GM12878 (cell line): ENCODE measurements at regions not wholly inside any gene's neighbourhood (a gene's known extent, or its start where the extent isn't known, plus 50 kb on each side); places are given as distances from the start of the nearest gene placed in this dataset.

ENCODE experiments used
- ATAC-seq: fragments of 200-7000 bp; cut with Tn5 transposase; 3 replicates; pipeline ENCODE4 v1.9.1; 2020; ENCODE audit warnings: mild to moderate bottlenecking, moderate library complexity
- BruUV-seq: library from RNA; stranded (reverse); fragments of 400-500 nt; replicated peaks from 2 replicates; lab custom pipeline; 2021; lab: Mats Ljungman, UMichigan
- CTCF ChIA-PET: fragments of 300-600 bp; sonication (Branson Sonifier 250); formaldehyde crosslinking; extraction: SDS; loops from one replicate; lab custom pipeline; 2021; ENCODE audit warnings: inconsistent platforms; lab: Yijun Ruan, JAX
- POLR2A ChIA-PET: fragments of 350-600 bp; formaldehyde crosslinking; extraction: SDS; loops from one replicate; lab custom pipeline; 2021; ENCODE audit warnings: inconsistent platforms; lab: Charles Lee
- RAD21 ChIA-PET: fragments of 300-600 bp; sonication (Branson Sonifier 250); formaldehyde crosslinking; loops from one replicate; lab custom pipeline; 2023; ENCODE audit warnings: antibody characterized with exemption; ENCODE audit not compliant: unreplicated experiment; lab: Charles Lee
- SMC1A ChIA-PET: fragments of 300-600 bp; sonication (Branson Sonifier 250); formaldehyde crosslinking; loops from one replicate; lab custom pipeline; 2023; ENCODE audit not compliant: unreplicated experiment, uncharacterized antibody; lab: Charles Lee
- DNase-seq: peaks from one replicate; pipeline ENCODE4 v3.0.0-alpha.2; 2011; ENCODE audit warnings: low read depth, low spot score
- FAIRE-seq: peaks from 3 replicates; lab custom pipeline; 2011; peaks lifted over from hg19 to GRCh38; lab: Jason Lieb, UNC
- H2AFZ ChIP-seq: 2 replicates; pipeline ENCODE4 v1.6.0; 2011; ENCODE audit warnings: low read depth, low read length, control low read depth; ENCODE audit not compliant: control insufficient read depth
- H3K27ac ChIP-seq: 2 replicates; pipeline ENCODE4 v1.5.1; 2011; ENCODE audit warnings: control low read depth; ENCODE audit not compliant: control insufficient read depth, insufficient read depth
- H3K27me3 ChIP-seq, 2 experiments: replicated peaks in 1 of 2; 2 replicates each; pipeline versions ENCODE4 v1.6.0 to v1.6.1; 2011; ENCODE audit warnings: low read length in 1 of 2; ENCODE audit not compliant: control insufficient read depth in 2 of 2, insufficient read depth in 2 of 2
- H3K36me3 ChIP-seq, 2 experiments: 2 replicates each; pipeline ENCODE4 v1.5.1; 2011; ENCODE audit warnings: low read length in 1 of 2; ENCODE audit not compliant: control insufficient read depth in 2 of 2, insufficient read depth in 2 of 2
- H3K4me1 ChIP-seq: 2 replicates; pipeline ENCODE4 v1.6.1; 2011; ENCODE audit warnings: mild to moderate bottlenecking, low read length, moderate library complexity, mixed read lengths; ENCODE audit not compliant: control insufficient read depth, insufficient read depth
- H3K4me2 ChIP-seq: 2 replicates; pipeline ENCODE4 v1.6.0; 2011; ENCODE audit warnings: control low read depth; ENCODE audit not compliant: control insufficient read depth, insufficient read depth
- H3K4me3 ChIP-seq: fragments of 200-600 bp; sonication (generic); 2 replicates; pipeline ENCODE4 v1.5.1; 2016
- H3K79me2 ChIP-seq: 2 replicates; pipeline ENCODE4 v1.6.0; 2011; ENCODE audit warnings: low read length; ENCODE audit not compliant: control insufficient read depth, insufficient read depth
- H3K9ac ChIP-seq: 2 replicates; pipeline ENCODE4 v1.8.0; 2011; ENCODE audit warnings: low read length, control low read depth, mixed read lengths; ENCODE audit not compliant: control insufficient read depth, insufficient read depth
- H3K9me3 ChIP-seq: replicated peaks from 3 replicates; pipeline ENCODE4 v1.5.1; 2011; ENCODE audit warnings: mild to moderate bottlenecking, low read length; ENCODE audit not compliant: control insufficient read depth, insufficient read depth
- H4K20me1 ChIP-seq: 2 replicates; pipeline ENCODE4 v1.6.0; 2011; ENCODE audit not compliant: control insufficient read depth, insufficient read depth
- BCLAF1 ChIP-seq: fragments of 450-650 bp; IDR thresholded peaks from 2 replicates; pipeline ENCODE4 v1.6.1; 2017; ENCODE audit warnings: antibody characterized with exemption, mild to moderate bottlenecking, moderate library complexity
- FOXK2 ChIP-seq: fragments of 450-650 bp; IDR thresholded peaks from 2 replicates; pipeline ENCODE4 v1.6.1; 2017; ENCODE audit warnings: mild to moderate bottlenecking, moderate library complexity
- GATAD2B ChIP-seq: fragments of 450-650 bp; conservative IDR thresholded peaks from 2 replicates; pipeline ENCODE4 v1.6.1; 2017; ENCODE audit warnings: low read depth, mild to moderate bottlenecking, moderate library complexity
- HCFC1 ChIP-seq: fragments of 150-350 bp; IDR thresholded peaks from 2 replicates; pipeline ENCODE4 v1.6.1; 2014; ENCODE audit warnings: low read length
- LARP7 ChIP-seq: fragments of 450-650 bp; IDR thresholded peaks from 2 replicates; pipeline ENCODE4 v1.6.1; 2017; ENCODE audit warnings: mild to moderate bottlenecking
- PRDM15 ChIP-seq: fragments of 450-650 bp; formaldehyde crosslinking; IDR thresholded peaks from 2 replicates; pipeline ENCODE4 v1.4.0; 2020; ENCODE audit warnings: mild to moderate bottlenecking, moderate library complexity
- SIX5 ChIP-seq: IDR thresholded peaks from 2 replicates; pipeline ENCODE4 v1.6.1; 2011; ENCODE audit warnings: mild to moderate bottlenecking, low read depth, low read length, moderate library complexity; ENCODE audit not compliant: severe bottlenecking
- WGBS: methylation state at CpG from one replicate; pipeline ENCODE4 v1.1.6; 2016; ENCODE audit warnings: low lambda C conversion rate; ENCODE audit not compliant: insufficient replicate concordance, insufficient coverage; ENCODE audit errors: missing lambda C conversion rate; 5-methylcytosine and 5-hydroxymethylcytosine counted together
- in situ Hi-C: fragments of 300-500 bp; cut with MboI; formaldehyde crosslinking; loops from 9 replicates; pipeline ENCODE4 v1.14.3; 2018; ENCODE audit warnings: mixed read lengths
- intact Hi-C: fragments of 100-400 bp; cut with micrococcal nuclease; formaldehyde crosslinking; loops from one replicate; pipeline ENCODE4 v1.14.2; 2022; ENCODE audit not compliant: unreplicated experiment

- CTCF ChIA-PET = interaction anchor here (0.5 to 20.9 kb wide), 16 partner anchors 10 to 486 kb away, joined by 3 to 205 read pairs (median 4); no protein-coding TSS in a partner anchor
- 30% methylated on average over 7 of the region's 7 CpGs for WGBS
- POLR2A ChIA-PET = no interaction called here
Measured at GRCh38 chr7:142460402-142461117, 202.7 kb upstream of the PRSS58 start.

More at GRCh38 chr7:142460402-142461117, 202.7 kb upstream of the PRSS58 start:
- SMC1A ChIA-PET = interaction anchor here (1.1 to 1.3 kb wide), 3 partner anchors 13 to 23 kb away, joined by 3 to 5 read pairs (median 4); no protein-coding TSS in a partner anchor
- TF ChIP-seq PRDM15 = no peak
- no peak for TF ChIP-seq FOXK2
- no peak for TF ChIP-seq BCLAF1
- no peak for TF ChIP-seq SIX5
- no peak for TF ChIP-seq GATAD2B
- TF ChIP-seq LARP7 = no peak
- no peak for TF ChIP-seq HCFC1
- no peak for FAIRE-seq
- Histone ChIP-seq H2AFZ (no peak overlapping the region), H3K4me2 (no peak overlapping the region), H3K4me1 (no peaks in the 10 kb centered on the region), H3K9me3 (no peaks in the 10 kb centered on the region), H4K20me1 (no peaks in the 10 kb centered on the region), H3K9ac (no peak overlapping the region), H3K27ac (no peak overlapping the region), H3K4me3 (no peak overlapping the region), H3K27me3 (peaks cover 0 to 2% of the 10 kb centered on the region in 2 experiments; a peak in 1 of 4 replicates), H3K36me3 (no peaks in the 10 kb centered on the region), H3K79me2 (no peaks in the 10 kb centered on the region)
- no peak for DNase-seq
- ATAC-seq = no peak
- RAD21 ChIA-PET = interaction anchor here (0.7 to 1.5 kb wide), 2 partner anchors 18 to 55 kb away, joined by 3 read pairs; no protein-coding TSS in a partner anchor
- intact Hi-C loops (loop anchor here (1.0 kb wide), 1 partner anchor 23 kb away; no protein-coding TSS in a partner anchor), in situ Hi-C loops (no loop called here)
- no TSS peak for BruUV-seq
